K562 (cell line): ENCODE measurements at regions not wholly inside any gene's neighbourhood (a gene's known extent, or its start where the extent isn't known, plus 50 kb on each side); places are given as distances from the start of the nearest gene placed in this dataset.

Experiments
- ATAC-seq: fragments of 200-7000 bp; cut with Tn5 transposase; 3 replicates; pipeline ENCODE4 v1.9.1; 2020; ENCODE audit warnings: moderate library complexity
- BruUV-seq: library from RNA; stranded (reverse); fragments of 400-500 nt; replicated peaks from 2 replicates; lab custom pipeline; 2021; lab: Mats Ljungman, UMichigan
- CTCF ChIA-PET: fragments of 300-600 bp; formaldehyde crosslinking; extraction: SDS; loops from one replicate; lab custom pipeline; 2021; ENCODE audit warnings: low intra/inter-chr PET ratio; lab: Yijun Ruan, JAX
- POLR2A ChIA-PET: fragments of 300-600, 350-650 bp; sonication (Branson Sonifier 250); formaldehyde crosslinking; extraction: SDS; loops from one replicate; lab custom pipeline; 2021; ENCODE audit warnings: antibody characterized with exemption, inconsistent platforms; lab: Yijun Ruan, JAX
- DNase-seq, 4 experiments: peaks; one replicate each; pipeline versions ENCODE4 v3.0.0 to v3.0.0-alpha.2; 2011 to 2018; ENCODE audit warnings: low spot score in 3 of 4, mixed read lengths in 3 of 4; ENCODE audit errors: extremely low read depth in 1 of 4
- FAIRE-seq: peaks from 2 replicates; lab custom pipeline; 2011; peaks lifted over from hg19 to GRCh38; lab: Jason Lieb, UNC
- H2AFZ ChIP-seq: 2 replicates; pipeline ENCODE4 v1.6.0; 2011; ENCODE audit warnings: low read depth, low read length, control low read depth, inconsistent platforms
- H3K27ac ChIP-seq: fragments of 200-600 bp; 3 replicates; pipeline ENCODE4 v1.8.0; 2011; ENCODE audit warnings: low read depth, mild to moderate bottlenecking, control low read depth, inconsistent platforms, low read length, moderate library complexity, mixed read lengths; ENCODE audit errors: extremely low read depth
- H3K27me3 ChIP-seq, 2 experiments: fragments of 300-600 bp in 1 of 2; 2 replicates in 1 of 2; 3 replicates in 1 of 2; pipeline versions ENCODE4 v1.6.0 to v1.8.0; 2011; ENCODE audit warnings: inconsistent platforms in 2 of 2, low read length in 2 of 2, mild to moderate bottlenecking in 1 of 2, mixed read lengths in 1 of 2, moderate library complexity in 1 of 2; ENCODE audit not compliant: control insufficient read depth in 2 of 2, insufficient read depth in 2 of 2
- H3K36me3 ChIP-seq: fragments of 300-600 bp; 3 replicates; pipeline ENCODE4 v1.8.0; 2011; ENCODE audit warnings: mild to moderate bottlenecking, low read length, inconsistent platforms; ENCODE audit not compliant: control insufficient read depth, insufficient read depth
- H3K4me1 ChIP-seq, 2 experiments: fragments of 200-600 bp in 1 of 2; replicated peaks in 1 of 2; 2 replicates in 1 of 2; 3 replicates in 1 of 2; pipeline versions ENCODE4 v1.5.1 to v1.8.0; 2011; ENCODE audit warnings: inconsistent platforms in 2 of 2, low read length in 2 of 2, mild to moderate bottlenecking in 1 of 2, mixed read lengths in 1 of 2, moderate library complexity in 1 of 2; ENCODE audit not compliant: control insufficient read depth in 2 of 2, insufficient read depth in 2 of 2
- H3K4me2 ChIP-seq: 2 replicates; pipeline ENCODE4 v1.6.1; 2011; ENCODE audit warnings: low read length, control low read depth, inconsistent platforms, mixed read lengths; ENCODE audit not compliant: insufficient read depth
- H3K4me3 ChIP-seq: fragments of 200-600 bp; sonication (generic), shearing (Covaris generic); 2 replicates; pipeline ENCODE4 v1.5.1; 2016; ENCODE audit warnings: control low read depth, inconsistent platforms
- H3K79me2 ChIP-seq: fragments of 200-600 bp; 3 replicates; pipeline ENCODE4 v1.8.0; 2011; ENCODE audit warnings: low read length, inconsistent platforms; ENCODE audit not compliant: control insufficient read depth, insufficient read depth
- H3K9ac ChIP-seq, 2 experiments: 2 replicates each; pipeline versions ENCODE4 v1.6.0 to v1.6.1; 2011; ENCODE audit warnings: low read depth in 2 of 2, low read length in 2 of 2, control low read depth in 1 of 2, inconsistent platforms in 1 of 2, mild to moderate bottlenecking in 1 of 2, mixed read lengths in 1 of 2; ENCODE audit not compliant: insufficient read depth in 1 of 2
- H3K9me1 ChIP-seq: one replicate; pipeline ENCODE4 v1.6.0; 2011; ENCODE audit warnings: inconsistent platforms, mild to moderate bottlenecking, low read length, moderate library complexity; ENCODE audit not compliant: control insufficient read depth, insufficient read depth
- H3K9me3 ChIP-seq: replicated peaks from 2 replicates; pipeline ENCODE4 v1.5.1; 2011; ENCODE audit warnings: low read depth, low read length, inconsistent platforms; ENCODE audit not compliant: control insufficient read depth, insufficient read depth
- H4K20me1 ChIP-seq: replicated peaks from 2 replicates; pipeline ENCODE4 v1.6.1; 2011; ENCODE audit warnings: low read length, inconsistent platforms, mixed read lengths; ENCODE audit not compliant: control insufficient read depth, insufficient read depth
- DDX20 ChIP-seq: fragments of 450-650 bp; IDR thresholded peaks from 2 replicates; pipeline ENCODE4 v1.6.1; 2016; ENCODE audit warnings: missing genetic modification characterization, low read depth, mild to moderate bottlenecking, missing compliant biosample characterization, moderate library complexity
- EP300 ChIP-seq: IDR thresholded peaks from 2 replicates; pipeline ENCODE4 v1.6.1; 2012; ENCODE audit warnings: low read length, improper control_type of control experiment
- FOSL1 ChIP-seq: fragments of 200-800 bp; sonication (Bioruptor generic); conservative IDR thresholded peaks from 2 replicates; pipeline ENCODE4 v1.6.1; 2016; ENCODE audit warnings: missing genetic modification characterization, missing compliant biosample characterization
- ILF3 ChIP-seq: fragments of 450-650 bp; IDR thresholded peaks from 2 replicates; pipeline ENCODE4 v1.6.1; 2018; ENCODE audit warnings: antibody characterized with exemption, mild to moderate bottlenecking, moderate library complexity, borderline replicate concordance
- MEF2A ChIP-seq: IDR thresholded peaks from 2 replicates; pipeline ENCODE4 v1.6.1; 2011; ENCODE audit warnings: low read depth, mild to moderate bottlenecking, low read length, moderate library complexity; ENCODE audit not compliant: control insufficient read depth
- MXD1 ChIP-seq: fragments of 250-450 bp; sonication (Bioruptor Pico); IDR thresholded peaks from 2 replicates; pipeline ENCODE4 v1.8.0; 2021; ENCODE audit warnings: borderline replicate concordance, mild to moderate bottlenecking, moderate library complexity; ENCODE audit not compliant: poor library complexity, severe bottlenecking
- MYBL2 ChIP-seq, 2 experiments: fragments of 450-650 bp in 1 of 2; sonication (generic) in 1 of 2; formaldehyde crosslinking in 1 of 2; IDR thresholded peaks; 2 replicates each; pipeline versions ENCODE4 v1.6.1 to v1.8.1; 2017 to 2022; ENCODE audit warnings: borderline replicate concordance in 1 of 2, inconsistent platforms in 1 of 2, low read depth in 1 of 2, mild to moderate bottlenecking in 1 of 2, missing genetic modification reagents in 1 of 2, moderate library complexity in 1 of 2
- NR2F6 ChIP-seq: fragments of 450-650 bp; formaldehyde crosslinking; IDR thresholded peaks from 2 replicates; pipeline ENCODE4 v1.4.0; 2020; ENCODE audit warnings: mild to moderate bottlenecking
- XRCC3 ChIP-seq: fragments of 450-650 bp; IDR thresholded peaks from 2 replicates; pipeline ENCODE4 v1.6.1; 2017; ENCODE audit warnings: mild to moderate bottlenecking, moderate library complexity
- ZC3H8 ChIP-seq: fragments of 450-650 bp; IDR thresholded peaks from 2 replicates; pipeline ENCODE4 v1.6.1; 2017
- ZNF133 ChIP-seq: fragments of 250-450 bp; sonication (Bioruptor Pico); IDR thresholded peaks from 2 replicates; pipeline ENCODE4 v1.4.0; 2020; ENCODE audit warnings: mild to moderate bottlenecking
- ZNF175 ChIP-seq: fragments of 200-800 bp; sonication (Bioruptor generic); IDR thresholded peaks from 2 replicates; pipeline ENCODE4 v1.6.1; 2016; ENCODE audit warnings: low read depth, mild to moderate bottlenecking, missing genetic modification characterization, missing compliant biosample characterization
- ZNF280B ChIP-seq: fragments of 250-450 bp; sonication (Bioruptor Pico); IDR thresholded peaks from 2 replicates; pipeline ENCODE4 v1.5.1; 2021; ENCODE audit warnings: mild to moderate bottlenecking
- ZNF408 ChIP-seq: fragments of 250-450 bp; sonication (Bioruptor Pico); IDR thresholded peaks from 2 replicates; pipeline ENCODE4 v1.4.0; 2020; ENCODE audit warnings: low read depth, mild to moderate bottlenecking, moderate library complexity
- ZNF445 ChIP-seq: fragments of 250-450 bp; sonication (Bioruptor Pico); IDR thresholded peaks from 2 replicates; pipeline ENCODE4 v1.4.0; 2020; ENCODE audit warnings: low read depth, mild to moderate bottlenecking, moderate library complexity
- ZNF780A ChIP-seq: fragments of 250-450 bp; sonication (Bioruptor Pico); IDR thresholded peaks from 2 replicates; pipeline ENCODE4 v1.5.0; 2021; ENCODE audit warnings: mild to moderate bottlenecking
- WGBS: fragments of 100-300 bp; shearing (Covaris generic); methylation state at CpG from one replicate; pipeline ENCODE4 v1.1.6; 2016; ENCODE audit warnings: low coverage, mixed read lengths; ENCODE audit not compliant: insufficient coverage; ENCODE audit errors: missing lambda C conversion rate; 5-methylcytosine and 5-hydroxymethylcytosine counted together
- in situ Hi-C: fragments of 300-500 bp; cut with MboI; formaldehyde crosslinking; loops from 4 replicates; pipeline ENCODE4 v1.15.0; 2018; ENCODE audit warnings: inconsistent platforms, mixed read lengths
- intact Hi-C: fragments of 100-400 bp; cut with micrococcal nuclease; formaldehyde crosslinking; loops from 2 replicates; pipeline ENCODE4 v1.14.2; 2022

DNA sequence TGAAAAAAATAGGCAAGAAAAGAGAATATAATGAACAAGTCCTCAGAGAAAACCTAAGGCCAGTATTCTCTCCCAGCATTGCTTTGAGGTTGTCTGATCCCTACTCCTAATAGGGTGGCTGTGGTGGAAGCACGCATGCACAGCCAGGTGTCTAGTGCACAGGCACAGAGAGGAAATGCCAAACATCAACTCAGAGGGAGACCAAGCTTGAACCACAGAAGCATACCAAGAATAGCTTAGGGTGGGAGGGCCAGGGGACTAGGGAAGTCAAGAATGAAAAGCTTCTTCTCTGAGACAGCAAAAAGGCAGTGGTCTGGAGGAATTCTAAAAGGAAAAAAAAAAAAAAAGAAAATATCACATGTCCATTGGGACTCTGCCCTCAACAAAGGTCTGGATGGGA is 244.1 kb upstream of the API5 start:
- ChIA-PET POLR2A (no interaction called here), CTCF (no interaction called here)
- intact Hi-C loops, result no loop called here
- Histone ChIP-seq H3K9me3 (no peaks in the 10 kb centered on the region), H3K27ac (no peak overlapping the region), H3K36me3 (no peaks in the 10 kb centered on the region), H3K27me3 (no peaks in the 10 kb centered on the region), H3K9ac (no peak overlapping the region), H3K4me2 (no peak overlapping the region), H3K4me3 (no peak overlapping the region), H4K20me1 (no peaks in the 10 kb centered on the region), H3K79me2 (no peaks in the 10 kb centered on the region), H2AFZ (no peak overlapping the region), H3K9me1 (no peaks in the 10 kb centered on the region), H3K4me1 (no peaks in the 10 kb centered on the region)
- ATAC-seq (no peak), FAIRE-seq (no peak), DNase-seq (no peak)
- TF ChIP-seq MEF2A (no peak), FOSL1 (no peak), ZNF445 (CRISPR knock-in tag) (no peak), MYBL2 (IDR thresholded peaks at IDR 0.05; ENCODE audit: low read depth) (no peak), MYBL2 (CRISPR knock-in tag; IDR thresholded peaks at IDR 0.05; ENCODE audit: borderline replicate concordance) (no peak), ZNF133 (CRISPR knock-in tag) (no peak), NR2F6 (CRISPR knock-in tag) (no peak), MXD1 (CRISPR knock-in tag) (no peak), EP300 (no peak), ZNF175 (no peak), ZNF780A (no peak), ZNF280B (CRISPR knock-in tag) (no peak), DDX20 (tag) (no peak), XRCC3 (no peak), ZC3H8 (no peak), ILF3 (no peak), ZNF408 (no peak)
- WGBS, result 0% methylated on average over 1 of the region's 1 CpG
- in situ Hi-C loops, result no loop called here
- BruUV-seq, result no TSS peak
